Activated CD8-positive, alpha-beta memory T cell treated with anti-CD3 and anti-CD28 coated beads for 1 hour (primary cell): ENCODE measurements at regions not wholly inside any gene's neighbourhood (a gene's known extent, or its start where the extent isn't known, plus 50 kb on each side); places are given as distances from the start of the nearest gene placed in this dataset.

ENCODE experiments used
- DNase-seq, 2 donors: peaks; one replicate each; pipeline ENCODE4 v3.0.0-alpha.2; 2020; ENCODE audit warnings: low read depth in 1 of 2; ENCODE audit errors: extremely low read depth in 1 of 2

DNA sequence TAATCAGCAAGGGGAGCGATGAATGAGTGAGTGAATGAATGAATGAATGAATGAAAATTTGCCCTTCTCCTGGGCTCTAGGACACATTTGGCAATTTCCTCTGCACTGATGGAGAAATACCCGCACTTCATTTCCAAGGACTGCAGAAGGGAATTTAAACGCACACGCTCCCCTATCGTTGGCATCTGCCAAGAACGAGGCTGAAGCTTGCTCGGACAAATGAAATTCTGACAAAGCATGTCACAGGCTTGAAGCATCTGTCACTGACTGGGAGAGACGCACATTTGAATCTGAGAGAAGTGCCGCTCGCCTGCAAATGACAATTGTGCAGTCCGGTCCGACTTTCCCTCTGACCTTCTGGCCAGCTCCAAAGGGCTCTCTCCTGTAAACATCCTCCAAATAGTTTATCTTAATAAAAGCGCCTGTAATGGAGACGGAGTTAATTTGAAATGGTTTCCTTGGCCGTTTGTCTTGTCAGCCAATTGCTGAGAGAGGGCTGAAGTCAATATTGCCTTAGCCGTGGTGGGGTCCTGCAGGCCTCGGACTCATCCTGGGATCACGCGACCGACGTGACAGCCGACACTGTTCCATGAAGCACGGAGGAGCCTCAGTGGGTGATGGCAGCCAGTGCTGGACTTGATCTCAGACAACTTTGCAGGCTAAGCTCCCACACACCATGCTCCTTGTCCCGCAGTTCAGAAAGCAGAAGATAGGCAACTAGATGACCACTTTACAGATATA lies 260.7 kb downstream of the MN1 start:
- no peak for DNase-seq

DNA sequence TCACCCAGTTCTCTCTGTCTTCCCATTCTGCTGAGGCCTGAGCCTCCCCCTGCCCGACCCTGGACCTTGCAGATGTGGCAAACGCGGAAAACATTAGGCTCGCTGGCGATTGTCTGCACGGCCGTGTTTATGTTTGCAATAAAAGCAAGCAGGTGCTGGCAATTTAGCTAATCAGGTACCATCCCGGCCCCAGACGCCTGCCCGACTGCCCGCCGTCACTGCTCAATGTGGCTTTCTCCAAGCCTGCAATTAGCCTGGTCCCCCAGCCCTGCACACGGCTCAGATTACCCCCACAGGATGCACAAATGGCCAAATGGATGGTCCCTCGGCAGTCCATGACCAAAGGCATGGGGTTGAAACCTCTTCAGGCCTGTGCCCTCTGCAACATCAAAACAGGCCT lies 259.7 kb downstream of the MN1 start:
- DNase-seq = no peak

DNA sequence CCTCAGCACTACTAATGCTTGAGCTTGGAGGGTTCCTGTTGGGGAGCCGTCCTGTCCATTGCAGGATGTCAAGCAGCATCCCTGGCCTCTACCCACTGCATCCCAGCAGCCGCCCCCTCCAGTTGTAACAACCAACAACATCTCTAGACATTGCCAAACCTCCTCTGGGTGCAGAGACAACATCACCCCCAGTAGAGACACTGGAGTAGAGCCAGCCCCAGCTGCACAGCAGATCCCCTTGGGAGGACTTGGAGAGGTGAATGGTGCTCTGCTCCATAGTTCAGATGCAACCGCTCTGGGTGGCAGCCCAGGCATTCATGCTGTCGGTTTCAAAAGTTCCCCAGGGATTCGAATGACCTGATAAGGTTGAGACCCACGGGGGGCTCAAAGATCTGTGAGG lies 259.0 kb downstream of the MN1 start:
- DNase-seq = no peak

DNA sequence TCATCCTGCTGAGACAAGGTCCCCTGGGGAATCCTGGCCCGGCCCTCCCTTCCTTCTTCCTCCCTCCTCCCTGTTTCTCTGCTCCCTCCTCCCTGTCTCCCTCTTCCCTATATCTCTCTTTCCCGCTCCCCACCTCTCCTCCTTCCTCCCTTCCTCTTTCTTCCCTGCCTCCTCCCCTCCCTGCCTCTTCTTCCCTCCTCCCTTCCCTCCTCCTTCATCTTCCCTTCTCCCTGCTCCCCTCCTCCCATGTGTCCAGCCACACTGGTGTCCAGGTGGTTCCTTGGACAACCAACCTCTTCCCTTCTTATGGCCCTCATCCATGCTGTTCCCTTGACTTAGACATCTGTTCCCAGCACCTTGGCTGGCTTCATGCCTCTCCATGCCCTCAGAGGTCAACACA lies 258.1 kb downstream of the MN1 start:
- DNase-seq = no peak

DNA sequence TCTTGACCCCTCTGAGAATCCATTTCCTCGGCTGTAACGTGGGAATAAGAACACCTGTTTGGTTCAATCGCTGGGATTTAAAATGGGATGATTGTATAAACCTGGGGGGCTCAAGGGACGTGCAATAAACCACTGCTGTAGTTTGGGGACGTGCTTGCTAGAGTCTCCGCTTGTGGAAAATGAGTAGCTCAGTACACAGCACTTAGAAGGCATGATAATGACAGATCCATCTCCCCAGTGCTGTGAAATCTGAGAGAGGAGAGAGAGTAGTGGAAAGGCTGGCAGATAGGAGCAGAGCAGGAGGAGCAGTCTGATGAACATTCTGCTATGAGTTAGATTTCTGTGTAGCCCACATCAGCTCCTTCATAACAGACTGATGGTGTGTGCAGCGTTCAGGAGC lies 256.5 kb downstream of the MN1 start:
- no peak for DNase-seq

DNA sequence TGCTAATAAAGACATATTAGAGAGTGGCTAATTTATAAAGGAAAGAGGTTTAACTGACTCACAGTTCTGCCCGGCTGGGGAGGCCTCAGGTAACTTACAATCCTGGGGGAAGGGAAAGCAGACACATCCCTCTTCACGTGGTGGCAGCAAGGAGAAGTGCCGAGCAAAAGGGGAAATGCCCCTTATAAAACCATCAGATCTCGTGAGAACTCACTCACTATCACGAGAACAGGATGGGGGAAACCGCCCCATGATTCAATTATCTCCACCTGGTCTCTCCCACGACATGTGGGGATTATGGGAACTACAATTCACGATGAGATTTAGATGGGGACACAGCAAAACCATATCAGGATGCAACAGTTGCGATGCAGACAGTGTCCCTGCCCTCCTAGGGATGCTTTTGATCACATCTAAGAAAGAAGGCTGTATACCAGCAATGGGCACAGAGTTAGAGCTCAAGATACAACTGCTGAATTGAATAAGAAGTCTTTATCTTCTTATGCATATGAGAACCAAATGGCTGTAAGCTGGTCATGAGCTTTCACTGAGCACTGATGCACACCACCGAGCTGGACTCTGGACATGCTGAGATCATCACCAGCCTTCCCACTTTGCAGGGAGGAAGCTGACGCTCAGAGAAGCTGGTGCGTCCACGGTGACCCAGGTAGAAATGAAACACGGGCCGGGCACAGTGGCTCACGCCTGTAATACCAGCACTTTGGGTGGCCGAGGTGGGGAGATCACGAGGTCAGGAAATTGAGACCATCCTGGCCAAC lies 255.2 kb downstream of the MN1 start:
- no peak for DNase-seq

DNA sequence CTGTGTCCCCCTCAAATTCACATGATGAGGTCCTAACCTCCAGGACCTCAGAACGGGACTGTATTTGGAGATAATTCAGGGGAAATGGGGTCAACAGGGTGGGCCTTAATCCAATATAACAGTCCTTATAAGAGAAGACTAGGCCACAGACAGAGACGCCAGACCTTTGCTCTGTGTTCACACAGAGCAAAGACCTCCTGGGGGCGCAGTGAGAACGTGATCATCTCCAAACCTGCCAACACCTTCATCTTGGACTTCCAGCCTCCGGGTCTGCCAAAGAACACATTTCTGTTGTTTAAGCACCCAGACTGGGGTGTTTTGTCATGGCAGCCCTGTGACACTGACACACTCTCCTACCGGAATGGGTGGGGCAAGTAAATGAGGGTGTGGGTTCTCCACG lies 250.2 kb downstream of the MN1 start:
- no peak for DNase-seq

DNA sequence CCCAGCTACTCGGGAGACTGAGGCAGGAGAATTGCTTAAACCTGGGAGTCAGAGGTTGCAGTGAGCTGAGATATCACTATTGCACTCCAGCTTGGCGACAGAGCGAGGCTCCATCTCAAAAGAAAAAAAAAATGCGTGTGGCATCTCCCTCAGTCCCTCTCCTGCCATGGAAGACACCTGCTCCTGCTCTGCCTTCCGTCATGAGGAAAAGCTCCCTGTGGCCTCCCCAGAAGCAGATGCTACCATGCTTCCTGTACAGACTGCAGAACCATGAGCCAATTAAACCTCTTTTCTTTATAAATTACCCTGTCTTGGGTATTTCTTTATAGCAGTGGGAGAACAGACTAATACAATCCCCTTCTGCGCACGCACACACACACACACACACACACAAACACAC lies 249.4 kb downstream of the MN1 start:
- DNase-seq = no peak

DNA sequence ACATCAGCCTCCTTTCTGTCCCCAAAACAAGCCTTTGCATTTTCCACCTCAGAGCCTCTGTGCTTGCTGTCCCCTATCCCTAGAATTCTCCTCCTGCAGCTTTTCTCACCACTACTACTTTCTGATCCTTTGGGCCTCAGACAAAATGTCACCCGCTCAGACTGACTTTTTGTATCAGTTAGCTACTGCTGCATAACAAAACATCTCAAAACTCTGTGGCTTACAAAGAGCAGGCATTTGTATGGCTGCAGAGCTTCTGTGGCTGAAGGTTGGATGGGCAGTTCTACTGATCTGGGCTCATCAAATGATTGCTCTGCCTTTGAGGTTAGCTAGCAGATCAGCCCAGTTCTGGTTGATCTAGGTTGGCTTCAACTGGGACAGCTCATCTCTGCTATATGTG lies 248.7 kb downstream of the MN1 start:
- no peak for DNase-seq

DNA sequence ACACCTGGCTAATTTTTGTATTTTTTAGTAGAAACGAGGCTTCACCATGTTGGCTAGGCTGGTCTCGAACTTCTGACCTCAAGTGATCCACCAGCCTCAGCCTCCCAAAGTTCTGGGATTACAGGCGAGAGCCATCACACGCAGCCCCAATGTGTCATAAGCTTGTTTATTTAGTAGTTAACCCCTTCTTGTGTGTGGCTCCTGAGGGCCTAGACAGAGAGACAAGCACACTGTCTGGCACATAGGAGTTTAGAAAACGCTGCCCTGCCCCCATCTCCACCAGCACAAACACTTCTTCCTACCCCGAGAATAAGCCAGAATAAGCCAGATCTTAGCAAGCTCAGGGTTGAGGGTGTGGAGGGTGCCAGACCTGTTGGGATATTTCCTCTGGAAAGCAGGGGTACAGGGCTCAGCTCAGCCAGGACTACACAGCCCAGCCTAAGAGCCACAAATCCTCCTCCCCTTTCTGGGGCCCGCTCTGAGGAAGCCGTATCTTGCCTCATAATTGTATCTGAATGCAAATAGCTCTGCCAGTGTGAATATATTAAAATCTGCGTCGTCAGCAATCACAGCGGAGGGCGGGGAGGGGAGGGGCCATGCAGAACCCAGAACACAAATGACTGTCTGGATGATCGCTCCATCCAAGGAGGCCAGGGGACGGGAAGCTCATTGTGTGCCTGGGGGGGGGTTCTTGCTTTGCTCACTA lies 247.3 kb downstream of the MN1 start:
- no peak for DNase-seq

DNA sequence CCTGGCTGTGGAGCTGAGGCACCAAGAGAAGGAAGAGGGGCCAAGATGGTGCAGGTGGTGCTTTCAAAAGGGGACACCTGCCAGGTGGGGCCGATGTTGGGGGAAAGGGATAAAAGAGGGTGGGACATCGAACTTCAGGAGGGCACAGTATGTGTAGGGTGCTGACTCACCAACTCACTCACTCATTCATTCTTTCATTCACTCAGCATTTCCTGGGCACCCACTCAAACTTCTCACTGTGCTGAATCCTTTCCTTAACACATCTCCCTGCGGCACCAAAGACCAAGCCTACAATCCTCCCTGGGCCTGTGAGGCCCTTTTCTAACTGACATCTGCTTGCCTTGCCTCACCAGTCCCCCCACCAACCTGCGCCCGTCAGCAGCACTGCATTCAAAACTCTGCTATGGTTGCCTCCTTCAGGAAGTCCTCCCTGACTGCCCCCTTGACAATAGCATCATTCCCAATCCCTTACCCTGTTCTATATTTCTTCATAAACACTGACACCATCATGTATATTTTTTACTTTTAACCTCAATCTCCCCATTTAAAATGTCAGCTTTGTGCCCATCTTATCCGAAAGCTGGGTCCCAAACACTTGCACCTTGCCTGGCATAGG lies 246.6 kb downstream of the MN1 start:
- no peak for DNase-seq

DNA sequence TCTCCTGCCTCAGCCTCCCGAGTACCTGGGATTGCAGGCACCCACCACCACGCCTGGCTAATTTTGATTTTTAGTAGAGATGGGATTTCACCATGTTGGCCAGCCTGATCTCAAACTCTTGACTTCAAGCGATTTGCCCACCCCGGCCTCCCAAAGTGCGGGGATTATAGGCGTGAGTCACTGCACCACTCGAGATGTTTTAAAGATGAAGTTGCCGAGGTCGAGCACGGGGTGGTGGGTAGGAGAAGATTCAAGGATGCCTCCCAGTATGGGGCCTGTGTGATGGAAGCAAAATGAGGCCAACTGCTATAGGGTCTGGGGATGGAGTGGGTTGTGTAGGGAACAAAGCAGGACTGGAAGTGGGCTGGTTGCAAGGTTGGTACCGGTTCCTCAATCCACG lies 245.2 kb downstream of the MN1 start:
- DNase-seq = no peak

DNA sequence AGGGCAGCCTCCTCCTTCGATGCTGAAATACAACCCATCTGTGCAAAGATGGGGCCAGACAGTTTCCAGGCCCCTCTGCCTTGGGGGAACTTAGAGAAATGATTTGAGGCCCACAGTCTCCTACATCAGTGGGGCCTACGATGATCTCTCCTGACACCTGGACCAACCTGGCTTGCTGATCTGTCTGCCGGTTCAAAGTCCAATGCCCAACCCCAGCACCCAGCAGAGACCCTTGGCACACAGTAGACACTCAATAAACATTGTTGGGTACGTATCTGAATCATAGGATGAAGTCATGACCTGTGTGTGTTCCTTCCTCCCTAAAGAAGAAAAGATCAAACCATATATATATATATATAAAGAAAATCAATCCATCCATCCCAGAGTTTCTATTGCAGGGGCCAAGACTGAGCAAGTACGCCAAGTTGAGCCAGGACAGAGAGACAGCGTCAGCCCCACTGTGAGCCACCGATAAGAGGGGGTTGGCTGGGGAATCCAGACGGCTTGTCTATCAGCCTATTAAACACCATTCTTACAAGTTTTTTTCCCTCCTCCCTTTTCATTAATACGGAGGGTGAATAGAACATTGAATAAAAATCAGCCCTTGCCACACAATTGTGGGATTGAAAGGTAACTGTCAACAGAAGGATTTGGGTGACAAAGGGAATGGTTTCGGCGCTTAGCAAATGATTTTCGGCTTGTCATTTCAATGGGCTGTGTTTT lies 244.1 kb downstream of the MN1 start:
- no peak for DNase-seq

DNA sequence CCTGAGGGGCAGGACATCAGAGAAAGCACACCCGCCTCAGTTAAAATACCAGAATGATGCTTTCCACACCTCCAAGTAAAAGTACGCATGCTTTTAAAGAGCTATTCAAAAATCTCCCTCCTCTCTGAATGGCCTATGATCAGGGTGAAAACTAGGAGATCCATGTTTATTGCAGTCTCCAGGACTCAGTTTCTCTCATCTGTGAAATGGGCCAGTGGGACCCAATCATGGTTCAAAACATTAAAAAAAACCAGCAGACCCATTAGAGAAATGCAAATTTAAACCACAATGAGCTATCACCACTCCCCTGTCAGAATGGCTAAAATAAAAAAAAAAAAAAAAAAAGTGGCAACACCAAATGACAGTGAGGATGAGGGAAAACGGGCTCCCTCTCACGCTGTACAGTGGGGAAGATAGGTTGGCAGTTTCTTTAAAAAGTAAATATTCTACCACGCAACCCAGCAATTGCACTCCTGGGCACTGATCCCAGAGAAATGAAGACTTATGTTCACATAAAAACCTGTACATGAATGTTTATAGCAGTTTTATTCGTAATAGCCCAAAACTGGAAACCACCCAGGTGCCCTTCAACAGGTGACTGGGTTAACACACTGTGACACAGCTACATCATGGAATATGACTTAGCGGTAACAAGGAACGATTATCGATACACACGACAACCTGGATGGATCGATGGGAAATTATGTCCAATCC lies 242.7 kb downstream of the MN1 start:
- no peak for DNase-seq

DNA sequence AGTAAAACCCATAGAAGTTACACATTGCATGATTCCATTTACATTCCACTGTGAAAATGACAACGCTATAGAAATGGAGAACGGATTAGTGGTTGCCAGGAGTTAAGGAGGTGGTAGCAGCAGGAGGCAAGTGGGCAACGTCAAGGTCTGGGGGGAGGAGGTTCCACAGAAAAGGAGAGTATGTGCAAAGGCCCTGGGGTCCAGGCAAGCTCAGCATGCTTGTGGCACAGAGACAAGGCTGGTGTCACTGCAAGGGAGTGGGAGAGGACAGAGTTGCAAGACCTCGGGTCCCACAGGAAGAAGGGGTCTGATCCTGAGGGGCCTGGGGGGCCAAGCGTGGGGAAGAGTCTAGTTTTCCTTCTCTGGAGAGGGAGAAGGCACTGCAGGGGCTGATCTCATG lies 240.8 kb downstream of the MN1 start:
- no peak for DNase-seq

DNA sequence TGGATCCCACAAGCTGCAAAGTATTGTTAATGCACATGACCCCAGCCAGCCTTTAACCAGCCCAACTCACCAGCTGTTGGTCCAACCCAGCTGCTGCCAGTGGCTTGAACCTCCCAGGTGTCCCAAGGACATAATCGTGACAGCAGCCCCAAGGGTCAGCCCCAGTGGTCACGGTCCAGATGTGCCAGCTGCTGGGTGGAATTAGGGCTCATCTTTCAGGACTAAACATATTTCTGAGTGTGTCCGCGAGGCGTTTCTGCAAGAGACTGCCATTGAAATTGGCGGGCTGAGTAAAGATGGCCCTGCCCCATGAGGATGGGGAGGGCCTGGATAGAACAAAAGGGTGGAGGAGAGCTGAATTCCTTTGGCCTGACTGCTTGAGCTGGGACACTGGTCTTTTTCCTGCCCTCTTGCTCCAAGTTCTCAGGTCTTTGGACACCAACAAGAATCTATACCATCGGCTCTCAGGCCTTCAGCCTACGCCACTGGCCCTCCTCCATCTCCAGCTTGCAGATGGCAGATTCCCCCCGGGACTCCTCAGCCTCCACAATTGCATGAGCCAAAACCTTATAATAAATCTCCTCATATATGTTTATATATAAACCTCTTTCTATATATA lies 240.2 kb downstream of the MN1 start:
- DNase-seq = no peak

DNA sequence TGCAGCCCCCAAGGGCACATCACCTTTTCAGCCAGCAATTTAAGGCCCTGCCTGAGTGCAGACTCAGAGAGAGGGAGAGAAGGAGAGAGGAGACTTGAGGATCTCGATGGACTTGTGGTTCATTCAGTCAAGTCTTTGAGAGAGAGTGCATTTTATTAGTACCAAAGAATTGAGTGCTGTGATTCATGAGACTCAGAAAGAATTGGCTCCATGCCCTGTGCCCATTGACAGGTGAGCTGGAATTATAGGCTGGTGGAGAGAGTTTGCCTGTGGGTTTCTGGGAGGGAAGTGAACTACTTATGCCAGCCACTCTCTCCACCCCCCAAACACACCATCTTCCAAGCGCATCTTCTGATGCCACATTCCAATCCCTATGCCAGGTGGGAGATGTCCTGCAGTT lies 236.8 kb downstream of the MN1 start:
- no peak for DNase-seq

DNA sequence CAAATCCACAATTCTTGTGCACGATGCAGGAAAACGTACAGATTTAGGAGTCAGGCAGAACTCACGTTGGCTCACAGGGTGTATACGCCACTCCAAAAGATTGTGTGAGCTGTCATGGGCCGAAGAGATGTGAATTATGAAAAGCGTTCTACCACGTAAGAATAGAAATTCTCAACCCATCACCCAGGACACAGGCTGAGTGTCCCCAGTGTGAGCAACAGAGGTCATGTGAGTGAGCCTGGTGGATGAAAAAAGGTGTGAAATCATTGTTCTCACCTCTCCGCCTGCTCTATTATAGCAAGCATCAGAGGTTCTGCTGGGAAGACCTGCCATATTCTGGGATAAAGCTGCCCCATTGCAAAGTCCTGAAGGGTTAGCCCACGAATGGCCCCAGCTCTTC lies 235.0 kb downstream of the MN1 start:
- no peak for DNase-seq

DNA sequence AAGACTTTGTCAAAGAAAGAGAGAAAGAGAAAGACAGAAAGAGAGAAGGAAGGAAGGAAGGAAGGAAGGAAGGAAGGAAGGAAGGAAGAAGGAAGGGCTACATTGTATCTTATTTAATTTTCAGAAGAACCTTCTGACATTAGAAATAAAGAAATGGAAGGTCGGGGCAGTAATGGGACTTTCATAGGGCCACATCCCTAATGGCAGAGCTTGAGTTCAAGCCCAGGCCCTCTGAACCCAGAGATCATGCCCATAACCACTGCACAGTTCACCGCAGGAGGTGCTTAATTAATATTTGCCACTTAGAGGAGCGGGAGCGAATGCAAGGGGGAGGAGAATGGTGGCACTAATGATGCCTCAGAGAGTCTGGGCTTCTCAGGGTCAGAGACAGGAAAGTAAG lies 233.3 kb downstream of the MN1 start:
- no peak for DNase-seq
